ENCODE measurements at regions not wholly inside any gene's neighbourhood (a gene's known extent, or its start where the extent isn't known, plus 50 kb on each side); places are given as distances from the start of the nearest gene placed in this dataset.

GRCh38 chr18:37637478-37637850 lies 71.9 kb upstream of the CELF4 start:
- no peaks in the 10 kb centered on the region for H3K36me3 ChIP-seq (ENCODE audit: insufficient read depth, low read length)
- peaks cover 9% of the 10 kb centered on the region for H3K9me3 ChIP-seq (ENCODE audit: insufficient read depth, low read depth, low read length)
- H3K27ac Mint-ChIP-seq (ENCODE audit: unreplicated experiment), result no peak overlapping the region
- peaks cover 6% of the 10 kb centered on the region for H3K9me3 Mint-ChIP-seq (ENCODE audit: unreplicated experiment)
- H3K36me3 Mint-ChIP-seq (ENCODE audit: low read depth, unreplicated experiment), result no peaks in the 10 kb centered on the region
- H3K4me3 ChIP-seq (ENCODE audit: insufficient read depth, low read depth, low read length), result no peak overlapping the region
- FAIRE-seq (no peak), DNase-seq (ENCODE audit: low read depth) (no peak)
- no peak overlapping the region for H3K27ac ChIP-seq (ENCODE audit: low read depth, low read length)
- H2AFZ ChIP-seq (ENCODE audit: low read depth, low read length), result no peak overlapping the region
- peaks cover 10% of the 10 kb centered on the region for H3K4me1 Mint-ChIP-seq (ENCODE audit: low read depth, unreplicated experiment)
- no peaks in the 10 kb centered on the region for H4K20me1 ChIP-seq (ENCODE audit: insufficient read depth, low read length)
- no peaks in the 10 kb centered on the region for H3K27me3 ChIP-seq (ENCODE audit: insufficient read depth, low read length)
- no peak overlapping the region for H3K4me2 ChIP-seq (ENCODE audit: low read length)
- H3K4me3 Mint-ChIP-seq (ENCODE audit: unreplicated experiment), result no peak overlapping the region
- H3K79me2 ChIP-seq (ENCODE audit: insufficient read depth, low read length), result no peaks in the 10 kb centered on the region
- no peak for TF ChIP-seq CTCF (IDR thresholded peaks at IDR 0.05; ENCODE audit: insufficient read depth, low read depth, low read length)
- no peak for TF ChIP-seq EZH2 (IDR thresholded peaks at IDR 0.05; ENCODE audit: insufficient read depth, low read length)
- H3K9ac ChIP-seq (ENCODE audit: low read length), result no peak overlapping the region
- H3K27me3 Mint-ChIP-seq (ENCODE audit: low read depth, unreplicated experiment), result no peaks in the 10 kb centered on the region
- no peaks in the 10 kb centered on the region for H3K4me1 ChIP-seq (ENCODE audit: insufficient read depth, low read length)

GRCh38 chr18:37636831-37637477 lies 71.4 kb upstream of the CELF4 start:
- no peak overlapping the region for H3K4me3 ChIP-seq (ENCODE audit: insufficient read depth, low read depth, low read length)
- peaks cover 1% of the 10 kb centered on the region for H3K27me3 Mint-ChIP-seq (ENCODE audit: low read depth, unreplicated experiment)
- no peaks in the 10 kb centered on the region for H3K36me3 ChIP-seq (ENCODE audit: insufficient read depth, low read length)
- no peak overlapping the region for H3K9ac ChIP-seq (ENCODE audit: low read length)
- H3K27me3 ChIP-seq (ENCODE audit: insufficient read depth, low read length), result no peaks in the 10 kb centered on the region
- TF ChIP-seq CTCF (IDR thresholded peaks at IDR 0.05; ENCODE audit: insufficient read depth, low read depth, low read length), result no peak
- no peak for TF ChIP-seq EZH2 (IDR thresholded peaks at IDR 0.05; ENCODE audit: insufficient read depth, low read length)
- H2AFZ ChIP-seq (ENCODE audit: low read depth, low read length), result no peak overlapping the region
- H3K4me3 Mint-ChIP-seq (ENCODE audit: unreplicated experiment), result no peak overlapping the region
- FAIRE-seq (no peak), DNase-seq (ENCODE audit: low read depth) (no peak)
- H3K36me3 Mint-ChIP-seq (ENCODE audit: low read depth, unreplicated experiment), result no peaks in the 10 kb centered on the region
- H3K9me3 ChIP-seq (ENCODE audit: insufficient read depth, low read depth, low read length), result peaks cover 9% of the 10 kb centered on the region
- H3K4me2 ChIP-seq (ENCODE audit: low read length), result no peak overlapping the region
- H3K79me2 ChIP-seq (ENCODE audit: insufficient read depth, low read length), result no peaks in the 10 kb centered on the region
- H3K27ac ChIP-seq (ENCODE audit: low read depth, low read length), result no peak overlapping the region
- no peaks in the 10 kb centered on the region for H4K20me1 ChIP-seq (ENCODE audit: insufficient read depth, low read length)
- peaks cover 10% of the 10 kb centered on the region for H3K4me1 Mint-ChIP-seq (ENCODE audit: low read depth, unreplicated experiment)
- H3K4me1 ChIP-seq (ENCODE audit: insufficient read depth, low read length), result no peaks in the 10 kb centered on the region
- peaks cover 6% of the 10 kb centered on the region for H3K9me3 Mint-ChIP-seq (ENCODE audit: unreplicated experiment)
- H3K27ac Mint-ChIP-seq (ENCODE audit: unreplicated experiment), result no peak overlapping the region

DNA sequence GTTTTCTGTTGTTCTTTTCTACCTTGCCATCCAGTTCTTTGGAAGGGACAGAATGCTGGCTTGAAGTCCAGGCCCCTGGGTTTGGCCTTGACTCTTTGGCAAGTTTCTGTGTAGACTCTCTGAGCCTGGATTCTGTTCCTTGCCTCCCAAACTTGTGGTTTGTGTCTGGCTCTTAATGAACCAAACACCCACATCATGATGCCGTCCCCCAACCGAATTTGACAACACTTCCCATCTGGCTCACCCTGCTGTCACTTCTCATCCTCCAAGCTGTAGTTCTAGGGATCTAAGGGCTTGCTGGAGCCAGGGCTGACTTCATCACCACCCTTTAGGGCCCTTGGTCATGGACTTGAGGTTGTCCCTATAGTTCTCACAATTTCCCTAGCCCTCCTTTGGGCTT lies 68.9 kb upstream of the CELF4 start:
- Histone ChIP-seq H3K4me3 (ENCODE audit: insufficient read depth, low read depth, low read length) (no peak overlapping the region), H3K9me3 (ENCODE audit: insufficient read depth, low read depth, low read length) (peaks cover 6% of the 10 kb centered on the region), H3K4me1 (ENCODE audit: insufficient read depth, low read length) (no peaks in the 10 kb centered on the region), H3K27ac (ENCODE audit: low read depth, low read length) (no peak overlapping the region), H3K4me2 (ENCODE audit: low read length) (no peak overlapping the region), H3K9ac (ENCODE audit: low read length) (no peak overlapping the region), H3K79me2 (ENCODE audit: insufficient read depth, low read length) (no peaks in the 10 kb centered on the region), H2AFZ (ENCODE audit: low read depth, low read length) (no peak overlapping the region), H3K27me3 (ENCODE audit: insufficient read depth, low read length) (no peaks in the 10 kb centered on the region), H3K36me3 (ENCODE audit: insufficient read depth, low read length) (no peaks in the 10 kb centered on the region), H4K20me1 (ENCODE audit: insufficient read depth, low read length) (no peaks in the 10 kb centered on the region)
- Mint-ChIP-seq H3K36me3 (ENCODE audit: low read depth, unreplicated experiment) (no peaks in the 10 kb centered on the region), H3K4me1 (ENCODE audit: low read depth, unreplicated experiment) (peaks cover 2% of the 10 kb centered on the region), H3K27me3 (ENCODE audit: low read depth, unreplicated experiment) (peaks cover 5% of the 10 kb centered on the region), H3K4me3 (ENCODE audit: unreplicated experiment) (no peak overlapping the region), H3K9me3 (ENCODE audit: unreplicated experiment) (peaks cover 3% of the 10 kb centered on the region), H3K27ac (ENCODE audit: unreplicated experiment) (no peak overlapping the region)
- TF ChIP-seq EZH2 (IDR thresholded peaks at IDR 0.05; ENCODE audit: insufficient read depth, low read length), result no peak
- no peak for TF ChIP-seq CTCF (IDR thresholded peaks at IDR 0.05; ENCODE audit: insufficient read depth, low read depth, low read length)
- DNase-seq (ENCODE audit: low read depth), result no peak
- FAIRE-seq, result no peak
